M059J (cell line): ENCODE measurements at regions not wholly inside any gene's neighbourhood (a gene's known extent, or its start where the extent isn't known, plus 50 kb on each side); places are given as distances from the start of the nearest gene placed in this dataset.
"Not testable (repeated sequence)": the region's sequence is repeated elsewhere in the genome, so short reads cannot be mapped to it uniquely, and the experiment has no call there.

Experiments
- DNase-seq: peaks from one replicate; pipeline ENCODE4 v3.0.0-alpha.2; 2012; ENCODE audit warnings: low read depth

DNA sequence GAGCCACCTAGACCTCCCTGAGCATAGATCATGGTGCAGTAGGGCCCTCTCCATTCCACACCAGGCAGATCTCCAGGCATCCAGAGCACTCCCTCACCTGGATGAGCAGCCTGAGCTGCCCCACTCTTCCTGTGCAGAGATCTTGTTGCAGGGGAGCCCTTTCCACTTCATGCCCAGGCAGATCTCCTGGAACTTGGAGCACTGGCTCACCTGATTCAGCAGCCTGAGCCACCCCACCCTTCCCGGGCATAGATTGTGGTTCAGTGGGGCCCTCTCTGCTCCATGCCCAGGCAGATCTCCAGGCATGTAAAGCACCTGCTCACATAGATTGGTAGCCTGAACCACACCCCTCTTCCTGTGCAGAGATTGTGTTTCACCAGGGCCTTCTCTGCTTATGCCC, 78.0 kb downstream of the SEC16B start:
- no peak for DNase-seq

DNA sequence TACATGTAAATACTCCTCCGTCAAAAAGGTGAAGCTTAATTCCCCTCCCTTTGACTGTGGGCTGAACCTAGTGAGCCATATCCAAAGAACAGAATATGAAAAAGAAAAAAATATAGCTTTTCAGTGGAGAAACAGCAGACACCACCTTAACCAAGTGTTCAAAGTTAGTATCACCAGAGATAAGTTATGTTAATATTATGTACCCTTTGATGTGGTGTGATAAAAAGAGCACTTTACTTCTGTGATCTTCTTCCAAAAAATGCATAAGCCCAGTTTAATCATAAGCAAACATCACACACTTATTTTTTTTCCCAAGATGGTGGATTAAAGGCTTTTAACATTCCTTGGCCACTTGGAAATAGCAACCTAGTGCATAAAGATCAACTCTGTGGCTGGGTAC, 79.4 kb downstream of the SEC16B start:
- DNase-seq: no peak

DNA sequence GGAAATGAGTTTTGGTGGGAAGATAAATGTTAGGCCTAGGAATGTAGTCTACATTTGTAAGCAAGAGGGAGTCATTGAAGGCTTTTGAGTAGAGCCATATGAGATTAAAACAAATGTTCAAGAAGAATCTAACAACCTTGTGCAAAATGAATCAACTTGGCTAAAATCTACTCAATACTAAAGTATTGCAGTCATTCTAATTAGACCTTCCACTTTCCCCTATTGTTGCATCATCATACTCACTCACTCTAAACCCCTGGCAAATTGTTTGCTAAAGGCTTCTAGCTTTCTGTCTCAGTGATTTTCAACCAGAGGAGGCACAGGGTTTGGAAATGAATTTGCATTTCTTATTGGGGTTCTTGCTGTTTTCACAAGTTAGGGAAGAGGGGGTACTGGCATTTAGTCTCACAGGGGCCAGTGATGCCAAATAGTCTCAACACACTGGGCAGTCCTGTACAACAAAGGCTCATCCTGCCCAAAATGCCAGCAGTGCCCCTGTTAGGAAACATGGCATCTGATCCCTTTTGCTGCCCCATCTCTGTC, 85.3 kb downstream of the SEC16B start:
- no peak for DNase-seq

DNA sequence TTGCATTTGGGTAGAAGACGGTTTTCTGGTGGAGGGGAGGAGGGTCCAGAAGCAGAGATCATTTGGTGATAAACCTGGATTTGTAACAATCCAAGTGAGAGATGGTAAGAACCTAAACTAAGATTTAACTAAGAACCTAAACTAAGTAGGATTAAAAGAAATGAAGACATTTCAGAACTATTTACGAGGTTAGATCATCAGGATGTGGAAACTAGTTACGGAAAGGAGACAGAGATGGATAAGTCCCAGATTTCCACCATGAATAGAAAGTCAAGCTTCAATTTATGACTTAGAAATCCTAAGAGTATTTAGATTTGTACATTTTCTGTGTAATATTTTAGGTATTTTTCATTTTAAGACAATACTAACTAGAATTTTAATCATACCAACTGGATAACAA, 86.3 kb downstream of the SEC16B start:
- no peak for DNase-seq

DNA sequence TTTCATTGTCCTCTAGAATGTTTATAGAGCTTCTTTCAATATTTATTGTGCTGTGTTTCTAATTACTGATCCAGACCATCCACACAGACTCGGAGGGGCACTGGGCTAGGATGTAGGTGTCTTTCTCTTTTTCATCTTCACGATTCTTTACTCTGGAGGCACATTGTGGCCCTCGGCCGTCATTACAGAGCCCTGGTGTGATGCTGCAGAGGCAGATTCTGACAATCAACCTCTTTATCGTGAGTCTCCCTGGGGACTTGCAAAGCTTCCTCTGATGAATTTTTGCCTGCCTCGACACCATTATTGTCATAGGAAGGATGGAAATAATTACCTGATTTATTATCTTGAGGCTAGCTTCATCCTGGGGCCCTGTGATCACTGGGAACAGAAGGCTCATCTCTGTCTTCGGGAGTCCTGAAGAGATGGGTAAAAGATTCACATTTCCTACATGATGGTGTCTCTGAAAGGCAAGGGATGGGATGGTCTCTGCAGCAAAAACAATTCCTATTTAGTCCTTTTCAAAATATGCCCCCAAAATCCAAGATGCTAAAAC, 89.4 kb downstream of the SEC16B start:
- no peak for DNase-seq

DNA sequence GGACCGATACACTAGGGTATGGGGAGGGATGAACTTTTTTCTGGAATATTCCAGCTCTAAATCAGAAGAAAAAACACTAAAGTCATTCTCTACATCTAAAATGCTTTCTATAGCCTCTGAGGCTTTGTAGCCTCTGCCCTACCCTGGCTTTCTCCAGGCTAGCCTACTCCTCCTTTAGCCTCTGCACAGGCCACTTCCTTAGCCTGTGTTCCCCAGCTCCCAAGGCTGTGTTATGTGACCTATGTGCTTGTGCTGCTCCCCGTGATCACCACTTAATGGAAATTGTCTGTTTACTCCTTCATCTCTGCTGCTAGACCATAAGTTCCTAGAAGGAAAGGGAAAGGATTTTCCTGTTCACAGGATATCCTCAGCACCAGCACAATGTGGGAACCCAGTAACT, 92.8 kb downstream of the SEC16B start:
- no peak for DNase-seq

DNA sequence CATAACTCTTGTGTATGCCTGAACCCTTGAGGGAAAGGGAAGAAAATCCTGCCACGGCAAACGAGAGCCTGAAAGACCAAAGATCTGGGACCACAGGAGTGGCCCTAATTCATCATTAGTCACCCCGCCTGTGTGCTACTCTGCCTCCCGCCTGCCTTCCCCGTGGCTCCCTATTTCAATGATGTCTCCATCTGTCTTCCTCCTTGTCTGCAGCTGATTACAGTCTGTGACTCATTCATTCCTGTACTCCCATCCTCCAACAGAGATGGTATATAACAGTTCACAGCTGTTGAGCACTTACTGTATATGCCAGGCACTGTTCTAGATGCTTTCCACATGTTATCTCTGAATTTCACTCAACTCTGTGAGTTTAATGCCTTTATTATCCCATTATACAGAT, 96.6 kb downstream of the SEC16B start:
- peak; percentile 53 for DNase-seq

DNA sequence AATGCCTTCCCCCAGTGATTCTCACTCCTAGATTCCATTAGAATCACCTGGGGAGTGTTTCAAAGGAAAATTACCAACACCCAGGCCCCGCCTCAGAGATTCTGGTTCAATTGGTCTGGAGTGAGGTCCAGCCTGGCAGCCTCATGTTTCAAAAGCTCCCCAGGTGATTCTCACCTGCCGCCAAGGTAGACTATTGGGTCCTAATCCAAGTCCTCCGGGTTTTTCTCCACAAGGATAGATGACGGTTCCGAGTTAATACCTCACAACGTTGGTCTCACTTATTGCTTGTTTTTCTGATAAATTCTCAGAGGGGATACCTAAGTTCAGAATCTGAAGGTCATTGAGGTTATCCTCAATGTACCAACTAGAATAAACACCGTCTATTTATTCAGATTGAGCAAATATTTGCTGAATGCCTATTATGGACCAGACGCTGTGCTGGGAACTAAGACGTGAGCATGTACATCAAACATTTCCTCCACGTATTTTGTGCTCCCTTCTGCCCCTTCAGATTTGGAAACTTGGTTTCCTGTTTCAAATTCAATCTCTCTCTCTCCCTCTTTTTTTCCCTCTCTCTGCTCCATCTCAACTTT, 97.5 kb downstream of the SEC16B start:
- DNase-seq: no peak

DNA sequence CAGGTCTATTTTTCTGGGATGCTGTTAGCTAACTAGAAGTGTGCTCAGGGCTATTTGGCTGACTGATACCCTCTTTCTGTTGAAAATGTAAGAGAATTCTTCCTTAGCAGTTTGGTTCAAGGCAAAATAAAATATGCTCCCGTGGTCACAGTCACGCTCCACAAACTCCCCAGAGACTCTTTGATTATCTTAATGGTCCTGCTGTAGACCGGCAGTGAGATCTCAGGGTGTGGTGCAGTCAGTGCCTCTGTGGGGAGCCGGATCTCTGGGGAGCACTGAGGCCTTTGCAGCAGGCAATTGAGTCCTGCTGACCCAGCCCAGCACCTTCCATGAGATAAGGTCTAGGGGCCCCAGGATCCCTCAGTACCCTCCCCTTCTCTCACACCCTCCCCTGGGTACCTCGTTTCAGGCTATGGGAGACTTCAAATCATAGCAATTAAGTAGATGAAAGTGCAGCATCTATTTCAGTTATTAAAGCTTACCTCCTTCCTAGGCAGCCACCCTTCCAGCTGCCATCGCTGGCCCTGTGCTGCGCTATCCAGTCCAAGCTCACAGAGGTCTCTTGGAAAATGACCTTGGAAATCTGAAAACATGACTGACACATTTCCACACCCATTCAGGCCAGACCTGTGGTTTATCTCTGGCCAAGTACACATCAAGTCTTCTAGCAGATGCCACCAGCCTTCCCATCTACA, 98.1 kb downstream of the SEC16B start:
- DNase-seq: no peak

DNA sequence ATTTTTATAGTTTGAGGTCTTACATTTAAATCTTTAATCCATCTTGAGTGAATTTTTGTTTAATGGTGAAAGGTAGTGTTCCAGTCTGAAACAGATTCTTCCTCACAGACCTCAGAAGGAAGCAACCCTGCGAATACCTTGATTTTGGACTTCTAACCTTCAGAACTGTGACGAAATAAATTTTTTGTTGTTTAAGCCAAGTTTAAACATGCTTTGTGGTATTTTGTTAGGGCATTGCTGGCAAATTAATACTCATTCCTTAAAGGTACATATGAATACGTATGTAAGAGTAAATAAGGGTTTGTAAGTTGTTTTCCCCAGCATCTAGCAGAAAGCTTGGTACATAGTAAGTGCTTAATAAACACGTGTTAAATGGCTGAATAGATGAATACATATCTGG, 100.3 kb downstream of the SEC16B start:
- no peak for DNase-seq

DNA sequence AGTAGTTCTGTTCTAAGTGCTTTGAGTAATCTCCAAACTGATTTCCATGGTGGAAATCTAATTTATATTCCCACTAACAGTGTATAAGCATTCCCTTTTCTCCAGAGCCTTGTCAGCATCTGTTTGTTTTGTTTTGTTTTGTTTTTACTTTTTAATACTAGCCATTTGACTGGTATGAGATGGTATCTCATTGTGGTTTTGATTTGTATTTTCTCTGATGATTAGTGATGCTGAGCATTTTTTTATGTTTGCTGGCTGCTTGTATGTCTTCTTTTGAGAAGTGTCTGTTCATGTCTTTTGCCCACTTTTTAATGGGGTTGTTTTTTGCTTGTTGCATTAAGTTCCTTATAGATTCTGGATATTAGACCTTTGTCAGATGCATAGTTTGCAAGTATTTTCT, 100.8 kb downstream of the SEC16B start:
- DNase-seq: not testable (repeated sequence)

DNA sequence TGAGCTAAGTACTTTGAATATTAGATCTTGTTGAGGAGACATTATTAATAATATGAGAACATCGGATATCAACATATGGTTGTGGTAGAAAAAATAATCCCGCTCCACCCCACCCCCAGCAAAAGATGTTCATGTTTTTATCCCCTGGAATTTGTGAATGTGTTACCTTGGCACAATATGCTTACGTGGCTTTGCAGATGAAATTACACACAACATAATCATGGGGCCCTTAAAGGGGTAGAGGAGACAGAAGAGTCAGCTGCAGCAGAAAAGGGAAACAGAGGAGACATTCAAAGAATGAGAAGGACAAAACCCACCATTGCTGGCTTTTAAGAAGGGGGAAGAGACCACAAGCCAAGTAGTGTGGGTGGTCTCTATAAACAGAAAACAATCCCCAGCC, 104.1 kb downstream of the SEC16B start:
- no peak for DNase-seq

DNA sequence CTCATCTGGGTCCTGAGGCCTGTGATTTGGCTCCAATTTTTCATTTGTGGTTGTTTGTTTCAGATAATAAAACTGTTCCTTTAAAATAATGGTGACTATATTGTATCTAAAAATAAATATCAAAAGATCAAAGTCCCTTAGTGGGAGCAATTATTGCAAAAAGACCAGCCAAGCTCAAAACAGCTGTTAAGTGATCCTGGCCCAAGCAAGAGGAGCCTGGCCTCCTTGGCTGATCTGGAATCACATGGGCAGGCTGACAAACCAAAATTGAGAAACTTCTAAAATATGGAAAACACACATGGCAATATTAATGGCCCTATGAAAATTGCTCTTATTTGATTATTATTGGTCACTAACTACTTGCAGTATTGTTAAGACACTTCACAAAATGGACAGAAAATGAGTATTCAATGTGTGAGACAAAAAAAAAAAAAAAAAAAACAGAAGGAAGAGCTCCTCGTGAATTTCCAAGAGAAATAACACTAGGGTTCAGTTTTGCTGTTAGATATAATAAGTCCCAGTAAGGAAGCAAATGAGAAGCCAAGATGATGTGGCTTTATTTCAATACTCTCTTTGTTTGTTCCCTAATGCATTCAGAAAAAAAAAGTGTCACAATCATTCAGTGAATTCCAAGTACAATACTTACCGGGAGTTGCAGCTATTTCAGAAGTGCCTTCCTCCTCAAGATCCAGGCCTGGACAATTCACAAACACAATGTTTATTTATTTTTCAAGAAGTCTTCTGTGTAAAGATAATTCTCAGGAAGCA, 105.1 kb downstream of the SEC16B start:
- no peak for DNase-seq

DNA sequence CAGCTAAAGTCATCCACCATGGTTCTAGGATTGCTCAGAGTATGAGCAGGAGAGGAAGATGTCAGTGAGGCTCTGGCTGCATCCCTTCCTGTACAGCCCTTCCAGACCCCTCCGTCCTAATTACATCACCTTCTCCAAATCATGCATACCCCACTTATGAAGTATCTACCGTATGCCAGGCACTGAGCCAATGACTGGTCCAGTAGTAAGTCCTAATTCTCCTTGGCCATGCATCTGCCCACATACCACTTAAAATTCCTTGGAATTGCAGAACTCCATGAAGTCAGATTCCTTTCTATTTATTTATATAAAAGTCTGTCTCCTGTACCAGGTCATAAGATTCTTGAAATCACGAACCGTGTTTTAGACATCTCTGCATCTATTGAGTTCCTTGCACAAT, 106.1 kb downstream of the SEC16B start:
- no peak for DNase-seq

DNA sequence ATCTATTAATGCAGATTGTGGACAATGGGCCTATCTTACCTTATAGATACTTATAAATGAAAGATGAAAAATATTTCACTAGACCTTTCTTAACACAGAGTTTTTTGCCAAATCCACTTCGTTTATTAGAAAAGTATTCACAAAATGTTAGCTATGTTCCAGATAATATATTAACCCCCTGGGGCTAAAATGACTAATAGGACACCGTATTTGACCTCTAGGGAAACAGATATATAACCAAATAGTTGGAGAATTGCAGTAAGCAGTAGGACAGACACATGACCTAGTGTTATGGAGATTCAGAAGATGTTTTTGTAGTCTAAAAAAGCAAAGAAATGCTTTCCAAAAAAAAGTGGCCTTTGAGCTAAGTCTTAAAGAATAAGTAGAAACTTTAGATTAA, 106.9 kb downstream of the SEC16B start:
- no peak for DNase-seq

DNA sequence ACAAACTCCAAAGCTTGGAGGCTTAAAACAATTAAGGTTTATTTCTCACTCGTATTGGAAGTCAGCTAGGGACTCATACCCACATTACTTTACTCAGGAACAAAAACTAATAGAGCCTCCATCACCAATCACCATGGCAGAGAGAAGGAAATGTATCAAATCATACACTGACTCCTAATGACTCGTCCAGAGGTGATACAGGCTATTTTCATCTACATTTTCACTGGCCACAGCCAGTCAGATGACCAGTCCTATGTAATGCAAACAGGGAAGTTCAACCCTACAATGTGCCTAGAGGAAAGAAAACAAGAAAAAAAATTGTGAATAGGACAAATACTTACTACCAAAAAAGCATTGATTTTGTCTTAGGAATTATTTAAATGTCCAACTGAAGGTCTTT, 110.3 kb downstream of the SEC16B start:
- no peak for DNase-seq

DNA sequence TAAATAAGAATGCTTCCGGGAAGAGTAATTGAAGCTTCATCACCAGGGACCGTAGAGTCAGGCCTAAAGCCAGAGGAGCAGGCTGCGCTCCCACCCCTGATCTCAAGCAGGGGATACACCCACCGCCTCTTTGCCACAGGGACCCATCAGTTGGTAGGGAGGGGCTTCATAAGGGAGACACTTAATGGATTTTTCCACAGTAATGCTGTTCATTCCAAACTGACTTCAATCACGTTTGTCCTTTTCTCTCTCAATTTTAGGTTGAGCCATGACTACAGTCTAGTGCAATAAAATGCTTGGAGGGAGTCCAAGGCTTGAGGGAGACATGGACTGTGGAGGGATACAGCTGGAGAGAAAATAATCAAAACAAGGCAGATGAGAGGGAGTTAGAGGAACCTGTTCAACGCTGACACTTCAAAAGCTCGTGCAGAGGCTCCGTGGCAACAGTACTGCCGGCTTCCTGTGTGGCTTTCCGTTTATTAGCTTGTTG, 111.5 kb downstream of the SEC16B start:
- DNase-seq: peak; percentile 14

DNA sequence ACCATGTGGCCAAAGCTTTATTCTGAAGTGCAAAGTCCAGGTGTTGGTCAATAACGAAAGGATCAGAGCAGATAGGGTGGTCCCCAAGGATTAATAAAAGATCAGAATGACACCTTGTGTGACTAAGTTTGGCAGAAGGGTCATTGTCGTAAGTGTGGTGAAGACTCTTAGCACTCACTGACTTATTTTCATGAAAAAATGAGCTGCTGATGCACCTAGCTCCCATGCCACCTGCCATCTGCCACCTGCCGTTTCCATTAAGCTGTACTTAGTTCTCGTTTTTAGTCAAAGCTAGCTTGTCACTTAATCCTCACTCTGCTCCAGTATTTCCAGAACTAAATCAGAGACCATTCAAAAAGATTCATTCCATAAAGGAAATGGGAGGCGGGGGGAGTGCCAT, 112.6 kb downstream of the SEC16B start:
- no peak for DNase-seq

DNA sequence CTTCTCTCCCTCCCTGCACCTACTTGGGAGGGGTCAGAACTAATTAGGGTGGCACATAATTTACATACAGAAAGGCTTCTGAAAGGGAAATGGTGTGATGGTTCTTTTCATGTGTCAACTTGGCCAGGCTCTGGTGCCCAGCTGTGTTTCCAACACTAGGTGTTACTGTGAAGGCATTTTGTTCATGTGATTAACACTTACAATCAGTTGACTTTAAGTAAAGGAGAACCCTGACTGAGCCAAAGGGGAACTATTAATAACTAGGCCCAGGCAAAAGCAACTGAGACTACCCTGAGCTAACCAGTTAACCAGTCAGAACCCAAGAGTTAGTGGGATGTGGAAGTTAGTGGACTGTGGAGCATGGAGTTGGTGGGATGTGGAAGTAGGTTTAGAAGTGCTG, 114.9 kb downstream of the SEC16B start:
- no peak for DNase-seq

DNA sequence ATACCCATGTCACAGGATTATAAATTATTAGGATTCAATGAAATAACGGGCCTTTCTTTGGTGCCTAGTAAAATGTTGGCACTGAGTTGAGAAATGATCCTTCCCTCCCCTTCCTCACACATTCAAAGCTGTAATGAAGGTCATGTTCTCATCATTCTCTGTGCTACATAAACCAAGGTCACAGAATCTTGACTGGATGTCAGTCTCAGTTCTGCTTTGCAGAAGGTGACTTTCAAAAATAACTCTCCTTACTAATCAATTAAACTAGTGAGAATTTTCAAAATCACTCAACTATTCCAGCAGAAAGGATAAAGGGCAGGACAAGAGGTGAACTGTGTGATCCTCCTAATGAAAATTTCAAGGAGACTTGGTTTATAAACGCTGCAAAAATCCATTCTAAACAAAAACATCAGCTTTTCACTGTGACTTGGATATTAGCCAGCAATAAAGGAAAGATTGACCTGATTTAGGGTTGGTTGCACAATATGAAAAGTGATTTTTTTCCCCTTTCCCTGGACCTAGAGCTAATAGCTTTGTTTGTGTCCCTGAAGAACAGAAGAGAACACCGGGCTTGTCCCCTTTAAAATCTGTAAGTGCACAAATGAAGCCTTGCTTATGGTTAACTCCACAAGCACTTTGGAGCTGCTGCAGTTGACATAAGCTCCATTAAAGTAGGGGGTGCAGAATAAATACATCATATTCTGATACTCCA, 120.1 kb downstream of the SEC16B start:
- DNase-seq: no peak

DNA sequence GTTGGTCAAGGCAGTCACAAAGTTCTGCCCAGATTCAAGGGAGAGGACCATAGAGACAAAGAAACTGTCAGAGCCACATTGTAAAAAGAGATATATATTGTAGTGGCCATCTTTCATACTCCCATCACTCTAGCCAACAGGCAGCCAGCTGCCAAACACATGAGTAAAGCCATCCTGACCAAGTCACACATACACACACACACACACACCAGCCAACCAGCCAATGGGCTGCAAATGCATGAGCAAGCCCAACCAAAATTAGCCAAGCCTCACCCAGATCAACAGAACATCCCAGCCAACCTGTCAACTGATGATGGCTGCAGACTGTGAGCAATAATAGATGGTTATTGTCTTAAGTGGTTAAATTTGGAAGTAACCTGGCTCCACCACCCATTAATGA, 120.7 kb downstream of the SEC16B start:
- peak; percentile 3 for DNase-seq

DNA sequence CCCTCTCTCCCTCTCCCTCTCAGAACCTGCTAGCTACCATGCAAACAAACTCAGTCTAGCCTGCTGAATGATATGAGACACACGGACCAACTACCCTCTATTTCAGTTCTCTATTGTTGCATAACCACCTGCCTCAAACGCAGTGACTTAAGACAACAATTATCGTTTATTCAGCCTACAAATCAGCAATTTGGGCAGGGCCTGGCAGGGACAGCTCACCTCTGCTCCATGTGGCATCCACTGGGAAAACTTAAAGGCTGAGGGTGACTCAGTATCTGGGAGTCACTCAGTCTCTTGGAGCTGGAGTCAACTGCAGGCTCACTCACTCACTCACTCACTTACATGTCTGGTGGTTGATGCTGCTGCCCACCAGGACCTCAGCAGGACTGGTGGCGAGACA, 121.3 kb downstream of the SEC16B start:
- DNase-seq: peak; percentile 42
